GM10266 (cell line): ENCODE measurements at regions not wholly inside any gene's neighbourhood (a gene's known extent, or its start where the extent isn't known, plus 50 kb on each side); places are given as distances from the start of the nearest gene placed in this dataset.

Source experiments
- DNase-seq: peaks from one replicate; pipeline ENCODE4 v3.0.0; 2012; ENCODE audit errors: extremely low spot score
- TF ChIP-seq, protein P1 (sequence below): IDR thresholded peaks from 2 replicates; pipeline ENCODE4 v1.5.1; 2012; ENCODE audit warnings: mild to moderate bottlenecking, low read depth; ENCODE audit not compliant: control insufficient read depth, insufficient read depth; ENCODE audit errors: missing control alignments

DNA sequence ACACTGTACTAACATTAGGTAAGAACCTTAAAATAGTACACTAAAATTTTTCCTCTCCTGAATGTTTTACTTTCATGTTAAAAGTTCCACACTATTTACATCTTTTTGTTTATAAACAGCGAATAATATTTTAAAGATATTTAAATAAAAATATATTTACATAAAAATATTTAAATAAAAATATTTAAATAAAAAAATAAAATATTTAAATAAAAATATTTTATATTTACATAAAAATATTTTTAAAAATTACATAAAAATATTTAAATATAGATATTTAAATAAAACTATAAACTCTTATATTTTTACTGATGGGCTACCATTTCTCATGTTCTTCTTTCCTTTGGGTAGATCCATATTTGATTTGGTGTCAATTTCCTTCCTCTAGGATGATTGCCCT lies 619.0 kb downstream of the ANKRD7 start:
- TF ChIP-seq, protein P1, sequence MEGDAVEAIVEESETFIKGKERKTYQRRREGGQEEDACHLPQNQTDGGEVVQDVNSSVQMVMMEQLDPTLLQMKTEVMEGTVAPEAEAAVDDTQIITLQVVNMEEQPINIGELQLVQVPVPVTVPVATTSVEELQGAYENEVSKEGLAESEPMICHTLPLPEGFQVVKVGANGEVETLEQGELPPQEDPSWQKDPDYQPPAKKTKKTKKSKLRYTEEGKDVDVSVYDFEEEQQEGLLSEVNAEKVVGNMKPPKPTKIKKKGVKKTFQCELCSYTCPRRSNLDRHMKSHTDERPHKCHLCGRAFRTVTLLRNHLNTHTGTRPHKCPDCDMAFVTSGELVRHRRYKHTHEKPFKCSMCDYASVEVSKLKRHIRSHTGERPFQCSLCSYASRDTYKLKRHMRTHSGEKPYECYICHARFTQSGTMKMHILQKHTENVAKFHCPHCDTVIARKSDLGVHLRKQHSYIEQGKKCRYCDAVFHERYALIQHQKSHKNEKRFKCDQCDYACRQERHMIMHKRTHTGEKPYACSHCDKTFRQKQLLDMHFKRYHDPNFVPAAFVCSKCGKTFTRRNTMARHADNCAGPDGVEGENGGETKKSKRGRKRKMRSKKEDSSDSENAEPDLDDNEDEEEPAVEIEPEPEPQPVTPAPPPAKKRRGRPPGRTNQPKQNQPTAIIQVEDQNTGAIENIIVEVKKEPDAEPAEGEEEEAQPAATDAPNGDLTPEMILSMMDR: no peak
- DNase-seq: no peak

DNA sequence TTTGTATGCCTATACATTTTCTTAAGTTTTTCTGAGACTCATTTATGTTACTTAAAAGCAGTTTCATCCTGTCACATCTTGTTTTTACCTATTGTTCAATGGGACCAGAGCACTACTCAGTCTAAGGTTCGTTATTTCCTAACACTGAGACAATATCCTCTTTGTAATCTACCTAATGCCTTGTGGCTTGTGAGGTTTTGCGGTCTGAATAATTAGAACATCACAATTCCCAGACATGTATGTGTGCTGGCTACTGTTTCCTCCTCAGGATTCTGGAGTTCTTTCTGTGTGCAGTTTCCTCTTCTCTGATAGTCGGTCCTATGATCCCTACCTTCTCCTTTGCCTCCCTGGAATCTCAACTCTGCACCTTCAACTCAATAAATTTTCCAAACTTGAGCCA lies 620.2 kb downstream of the ANKRD7 start:
- TF ChIP-seq, protein P1: no peak
- no peak for DNase-seq

DNA sequence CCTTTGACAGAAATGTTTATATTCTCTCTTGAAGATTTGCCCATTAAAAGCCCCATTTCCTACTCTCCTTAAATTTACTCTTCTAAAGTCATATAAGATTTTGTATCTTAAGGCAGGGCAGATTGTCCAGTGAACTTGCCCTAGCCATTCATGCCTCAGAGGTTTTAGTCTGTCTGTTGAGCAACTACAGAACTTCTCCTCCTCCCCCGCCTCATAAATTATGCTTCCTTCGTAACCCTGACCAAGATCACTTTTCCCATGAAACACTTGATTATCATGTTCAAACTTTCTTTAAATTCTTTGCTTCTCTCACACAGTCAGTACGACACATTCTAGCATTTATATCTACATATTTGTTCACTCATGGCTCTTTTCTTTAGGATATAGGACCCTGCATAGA lies 621.3 kb downstream of the ANKRD7 start:
- DNase-seq: no peak
- TF ChIP-seq, protein P1: no peak

DNA sequence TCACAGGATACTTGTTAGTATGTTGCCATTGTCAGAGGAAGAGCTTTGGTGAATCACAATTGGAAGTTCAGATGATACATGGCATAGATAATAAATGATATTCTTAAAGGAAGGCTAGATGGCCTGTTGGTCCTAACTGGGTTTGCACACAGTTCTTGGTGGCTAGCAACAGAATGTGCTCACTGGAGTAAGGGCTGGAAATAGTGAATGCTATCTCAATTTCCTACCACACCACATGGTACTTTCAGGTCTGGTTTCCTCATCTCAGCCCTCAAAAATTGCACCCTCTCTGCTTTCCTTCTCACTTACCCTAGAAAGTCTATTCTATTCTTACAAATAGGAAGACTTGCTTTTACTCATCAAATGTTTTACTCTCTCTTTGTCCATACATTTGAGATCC lies 622.5 kb downstream of the ANKRD7 start:
- TF ChIP-seq, protein P1: no peak
- no peak for DNase-seq

DNA sequence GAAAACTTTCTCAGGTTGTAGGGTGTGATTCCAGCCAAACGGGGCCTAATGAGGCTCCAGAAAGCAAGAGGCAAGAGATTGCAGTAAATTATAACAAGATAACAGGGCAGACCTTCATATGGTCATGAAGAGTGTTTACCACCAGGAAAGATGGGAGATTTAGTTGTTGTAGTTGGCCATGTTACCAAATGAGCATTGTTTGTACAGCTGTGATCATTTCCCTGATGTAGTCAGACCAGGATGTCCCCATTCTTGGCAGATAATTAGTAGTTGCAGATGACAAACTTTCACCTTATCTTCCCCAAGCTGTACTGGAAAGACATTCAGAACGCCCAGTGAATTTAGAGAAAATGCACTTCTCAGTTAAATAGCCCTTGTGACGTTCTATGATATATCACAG lies 630.8 kb downstream of the ANKRD7 start:
- TF ChIP-seq, protein P1: no peak
- no peak for DNase-seq

DNA sequence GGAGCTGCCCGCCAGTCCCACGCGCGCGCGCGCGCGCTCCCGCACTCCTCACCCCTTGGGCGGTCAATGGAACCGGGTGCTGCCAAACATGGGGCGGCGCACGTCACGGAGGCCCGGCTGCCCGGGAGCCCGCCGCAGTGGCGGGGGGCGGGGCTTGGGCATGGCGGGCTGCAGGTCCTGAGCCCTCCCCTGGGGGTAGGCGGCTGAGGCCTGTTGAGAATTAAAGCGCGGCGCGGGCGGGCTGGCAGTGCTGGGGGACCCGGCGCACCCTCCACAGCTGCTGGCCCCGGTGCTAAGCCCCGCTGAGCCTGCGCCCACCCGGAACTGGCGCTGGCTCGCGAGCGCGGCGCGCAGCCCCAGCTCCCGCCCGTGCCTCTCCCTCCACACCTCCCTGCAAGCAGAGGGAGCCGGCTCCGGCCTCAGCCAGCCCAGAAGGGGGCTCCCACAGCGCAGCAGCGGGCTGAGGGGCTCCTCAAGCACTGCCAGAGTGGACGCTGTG lies 634.2 kb downstream of the ANKRD7 start:
- TF ChIP-seq, protein P1: no peak
- DNase-seq: no peak

DNA sequence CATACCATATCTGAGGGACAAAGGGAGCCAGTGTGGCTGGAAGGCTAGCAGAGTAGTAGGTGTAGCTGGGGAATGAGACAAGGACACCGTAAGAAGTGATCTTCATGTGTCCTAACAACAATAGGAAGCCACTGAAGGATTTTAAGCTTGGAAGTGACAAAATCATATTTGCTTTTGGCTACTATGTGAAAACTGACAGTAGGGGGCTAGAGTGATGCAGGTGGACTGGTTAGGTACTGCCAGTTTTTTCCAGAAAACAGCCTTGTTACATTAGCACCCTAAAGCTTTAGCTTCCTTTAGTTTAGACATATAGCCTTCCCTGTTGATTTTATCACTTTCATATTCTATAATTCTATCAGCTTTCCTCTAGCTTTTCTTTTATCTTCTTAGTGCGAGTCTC lies 637.1 kb downstream of the ANKRD7 start:
- no peak for DNase-seq
- TF ChIP-seq, protein P1: no peak
